Muscle layer of duodenum (tissue), 2 donors: ENCODE measurements at regions not wholly inside any gene's neighbourhood (a gene's known extent, or its start where the extent isn't known, plus 50 kb on each side); places are given as distances from the start of the nearest gene placed in this dataset.
A peak's percentile ranks its signal among the peaks of the same experiment; 100 is the strongest.

Source experiments
- H3K27ac ChIP-seq: one replicate; pipeline ENCODE4 v1.7.0; 2013; ENCODE audit warnings: mild to moderate bottlenecking, low read length
- H3K27me3 ChIP-seq: one replicate; pipeline ENCODE4 v1.7.0; 2013; ENCODE audit warnings: low read depth, mild to moderate bottlenecking, control low read depth, low read length
- H3K36me3 ChIP-seq, 2 donors: one replicate each; pipeline ENCODE4 v1.7.0; 2013; ENCODE audit warnings: low read length in 2 of 2, control low read depth in 1 of 2, mild to moderate bottlenecking in 1 of 2; ENCODE audit not compliant: insufficient read depth in 2 of 2, control insufficient read depth in 1 of 2
- H3K4me1 ChIP-seq, 2 donors: one replicate each; pipeline ENCODE4 v1.7.0; 2013; ENCODE audit warnings: low read length in 2 of 2, mild to moderate bottlenecking in 2 of 2, control low read depth in 1 of 2, moderate library complexity in 1 of 2; ENCODE audit not compliant: insufficient read depth in 2 of 2, control insufficient read depth in 1 of 2
- H3K4me3 ChIP-seq, 2 donors: one replicate each; pipeline ENCODE4 v1.7.0; 2013; ENCODE audit warnings: low read length in 2 of 2, low read depth in 1 of 2, mild to moderate bottlenecking in 1 of 2
- H3K9me3 ChIP-seq, 2 donors: one replicate each; pipeline ENCODE4 v1.7.0; 2013; ENCODE audit warnings: low read length in 2 of 2, control low read depth in 1 of 2, mild to moderate bottlenecking in 1 of 2; ENCODE audit not compliant: control insufficient read depth in 1 of 2
- donor health status: healthy.

GRCh38 chr12:132423251-132423819 is 66.6 kb upstream of the FBRSL1 start:
- Histone ChIP-seq H3K36me3 (no peaks in the 10 kb centered on the region), H3K27me3 (peaks cover 20% of the 10 kb centered on the region), H3K27ac (no peak overlapping the region), H3K4me3 (no peak overlapping the region), H3K4me1 (peaks cover 0 to 5% of the 10 kb centered on the region in 2 donors), H3K9me3 (no peaks in the 10 kb centered on the region)

GRCh38 chr12:132422381-132423043 is 67.4 kb upstream of the FBRSL1 start:
- Histone ChIP-seq H3K4me3 (no peak overlapping the region), H3K4me1 (peaks cover 0 to 5% of the 10 kb centered on the region in 2 donors), H3K27me3 (peaks cover 16% of the 10 kb centered on the region), H3K36me3 (no peaks in the 10 kb centered on the region), H3K27ac (no peak overlapping the region), H3K9me3 (no peaks in the 10 kb centered on the region)

- peaks cover 16% of the 10 kb centered on the region for H3K27me3 ChIP-seq
Observed at GRCh38 chr12:132422040-132422380, 67.9 kb upstream of the FBRSL1 start.

GRCh38 chr12:132419631-132420246 is 70.2 kb upstream of the FBRSL1 start:
- H3K4me1 ChIP-seq = peaks cover 0 to 11% of the 10 kb centered on the region in 2 donors
- no peaks in the 10 kb centered on the region for H3K36me3 ChIP-seq
- H3K9me3 ChIP-seq = no peaks in the 10 kb centered on the region
- H3K4me3 ChIP-seq = no peak overlapping the region
- peaks cover 5% of the 10 kb centered on the region for H3K27me3 ChIP-seq
- no peak overlapping the region for H3K27ac ChIP-seq

More at GRCh38 chr12:132422040-132422380, 67.9 kb upstream of the FBRSL1 start:
- Histone ChIP-seq H3K9me3 (no peaks in the 10 kb centered on the region), H3K4me3 (no peak overlapping the region), H3K36me3 (no peaks in the 10 kb centered on the region), H3K27ac (no peak overlapping the region), H3K4me1 (peaks cover 0 to 5% of the 10 kb centered on the region in 2 donors)

GRCh38 chr12:132418393-132418925 is 71.5 kb upstream of the FBRSL1 start:
- H3K4me3 ChIP-seq = no peak overlapping the region
- peaks cover 0 to 15% of the 10 kb centered on the region in 2 donors for H3K4me1 ChIP-seq
- H3K27me3 ChIP-seq = no peaks in the 10 kb centered on the region
- no peaks in the 10 kb centered on the region for H3K36me3 ChIP-seq
- H3K27ac ChIP-seq = no peak overlapping the region
- H3K9me3 ChIP-seq = no peaks in the 10 kb centered on the region

GRCh38 chr12:132417741-132418140 is 72.2 kb upstream of the FBRSL1 start:
- H3K4me1 ChIP-seq = peaks cover 0 to 15% of the 10 kb centered on the region in 2 donors
- no peak overlapping the region for H3K27ac ChIP-seq
- H3K4me3 ChIP-seq = no peak overlapping the region
- no peaks in the 10 kb centered on the region for H3K27me3 ChIP-seq
- H3K36me3 ChIP-seq = no peaks in the 10 kb centered on the region
- no peaks in the 10 kb centered on the region for H3K9me3 ChIP-seq

GRCh38 chr12:132416827-132417226 is 73.1 kb upstream of the FBRSL1 start:
- H3K9me3 ChIP-seq = no peaks in the 10 kb centered on the region
- no peak overlapping the region for H3K27ac ChIP-seq
- H3K36me3 ChIP-seq = no peaks in the 10 kb centered on the region
- H3K4me3 ChIP-seq = no peak overlapping the region
- H3K27me3 ChIP-seq = no peaks in the 10 kb centered on the region
- H3K4me1 ChIP-seq = peaks cover 0 to 15% of the 10 kb centered on the region in 2 donors

GRCh38 chr12:132416121-132416673 is 73.8 kb upstream of the FBRSL1 start:
- H3K36me3 ChIP-seq = no peaks in the 10 kb centered on the region
- no peak overlapping the region for H3K4me3 ChIP-seq
- no peaks in the 10 kb centered on the region for H3K27me3 ChIP-seq
- no peaks in the 10 kb centered on the region for H3K9me3 ChIP-seq
- peaks cover 0 to 15% of the 10 kb centered on the region in 2 donors for H3K4me1 ChIP-seq
- H3K27ac ChIP-seq = no peak overlapping the region

GRCh38 chr12:132415327-132416120 is 74.4 kb upstream of the FBRSL1 start:
- H3K9me3 ChIP-seq = no peaks in the 10 kb centered on the region
- H3K4me3 ChIP-seq = peak overlapping the region in 1 of 2 donors; percentile 9
- H3K27ac ChIP-seq = no peak overlapping the region
- no peaks in the 10 kb centered on the region for H3K36me3 ChIP-seq
- H3K4me1 ChIP-seq = peaks cover 0 to 15% of the 10 kb centered on the region in 2 donors
- no peaks in the 10 kb centered on the region for H3K27me3 ChIP-seq

GRCh38 chr12:132414634-132415326 is 75.2 kb upstream of the FBRSL1 start:
- no peaks in the 10 kb centered on the region for H3K36me3 ChIP-seq
- peaks cover 0 to 14% of the 10 kb centered on the region in 2 donors for H3K4me1 ChIP-seq
- H3K27ac ChIP-seq = no peak overlapping the region
- H3K9me3 ChIP-seq = no peaks in the 10 kb centered on the region
- no peaks in the 10 kb centered on the region for H3K27me3 ChIP-seq
- H3K4me3 ChIP-seq = peak overlapping the region in 1 of 2 donors; percentile 9
